Neural crest cell (in vitro differentiated cells): ENCODE measurements at regions not wholly inside any gene's neighbourhood (a gene's known extent, or its start where the extent isn't known, plus 50 kb on each side); places are given as distances from the start of the nearest gene placed in this dataset.

Source experiments
- DNase-seq: peaks from one replicate; pipeline ENCODE4 v3.0.0; 2021; ENCODE audit warnings: low read depth, mixed read lengths, low spot score
- H3K27ac Mint-ChIP-seq: one replicate; pipeline ENCODE4 v1.8.0; 2021; ENCODE audit warnings: mild to moderate bottlenecking, mixed read lengths; ENCODE audit not compliant: unreplicated experiment
- H3K27me3 Mint-ChIP-seq: 2 replicates; pipeline ENCODE4 v1.8.0; 2021; ENCODE audit warnings: low read depth, mild to moderate bottlenecking, mixed read lengths
- H3K36me3 Mint-ChIP-seq: 2 replicates; pipeline ENCODE4 v1.8.0; 2021; ENCODE audit warnings: low read depth, mild to moderate bottlenecking, mixed read lengths
- H3K4me1 Mint-ChIP-seq: 2 replicates; pipeline ENCODE4 v1.8.0; 2021; ENCODE audit warnings: mixed read lengths
- H3K4me3 Mint-ChIP-seq: one replicate; pipeline ENCODE4 v1.8.0; 2021; ENCODE audit warnings: mild to moderate bottlenecking, mixed read lengths
- H3K9me3 Mint-ChIP-seq: 2 replicates; pipeline ENCODE4 v1.8.0; 2021; ENCODE audit warnings: mixed read lengths
- TF ChIP-seq, protein P1 (sequence below): fragments of 200-600 bp; sonication (generic); conservative IDR thresholded peaks from 2 replicates; pipeline ENCODE4 v1.5.0; 2021; ENCODE audit warnings: antibody characterized with exemption, mild to moderate bottlenecking

DNA sequence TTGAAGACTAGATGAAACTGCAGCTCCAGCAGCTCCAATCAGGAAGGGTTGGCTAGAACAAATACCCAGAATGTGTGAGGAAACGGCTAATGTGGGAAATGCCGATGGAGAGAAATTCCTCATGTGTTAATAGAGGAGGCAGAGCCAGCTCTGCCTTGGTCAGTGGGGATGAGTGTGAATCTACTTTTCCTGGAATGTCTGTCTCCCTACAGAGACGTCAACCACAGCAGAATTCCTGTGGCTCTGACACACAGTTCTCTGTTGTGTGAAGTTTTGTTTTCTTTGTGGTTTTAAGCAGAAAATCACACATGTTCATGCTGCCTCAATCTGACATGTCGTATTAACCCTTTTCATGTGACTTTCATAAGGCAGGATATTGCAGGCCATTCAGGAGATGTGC, 476.6 kb upstream of the WWC1 start:
- Mint-ChIP-seq H3K4me3 (no peak overlapping the region), H3K36me3 (no peaks in the 10 kb centered on the region), H3K27ac (no peak overlapping the region), H3K9me3 (no peaks in the 10 kb centered on the region), H3K4me1 (peaks cover 15% of the 10 kb centered on the region), H3K27me3 (no peaks in the 10 kb centered on the region)
- DNase-seq: no peak
- TF ChIP-seq, protein P1, sequence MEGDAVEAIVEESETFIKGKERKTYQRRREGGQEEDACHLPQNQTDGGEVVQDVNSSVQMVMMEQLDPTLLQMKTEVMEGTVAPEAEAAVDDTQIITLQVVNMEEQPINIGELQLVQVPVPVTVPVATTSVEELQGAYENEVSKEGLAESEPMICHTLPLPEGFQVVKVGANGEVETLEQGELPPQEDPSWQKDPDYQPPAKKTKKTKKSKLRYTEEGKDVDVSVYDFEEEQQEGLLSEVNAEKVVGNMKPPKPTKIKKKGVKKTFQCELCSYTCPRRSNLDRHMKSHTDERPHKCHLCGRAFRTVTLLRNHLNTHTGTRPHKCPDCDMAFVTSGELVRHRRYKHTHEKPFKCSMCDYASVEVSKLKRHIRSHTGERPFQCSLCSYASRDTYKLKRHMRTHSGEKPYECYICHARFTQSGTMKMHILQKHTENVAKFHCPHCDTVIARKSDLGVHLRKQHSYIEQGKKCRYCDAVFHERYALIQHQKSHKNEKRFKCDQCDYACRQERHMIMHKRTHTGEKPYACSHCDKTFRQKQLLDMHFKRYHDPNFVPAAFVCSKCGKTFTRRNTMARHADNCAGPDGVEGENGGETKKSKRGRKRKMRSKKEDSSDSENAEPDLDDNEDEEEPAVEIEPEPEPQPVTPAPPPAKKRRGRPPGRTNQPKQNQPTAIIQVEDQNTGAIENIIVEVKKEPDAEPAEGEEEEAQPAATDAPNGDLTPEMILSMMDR: no peak

DNA sequence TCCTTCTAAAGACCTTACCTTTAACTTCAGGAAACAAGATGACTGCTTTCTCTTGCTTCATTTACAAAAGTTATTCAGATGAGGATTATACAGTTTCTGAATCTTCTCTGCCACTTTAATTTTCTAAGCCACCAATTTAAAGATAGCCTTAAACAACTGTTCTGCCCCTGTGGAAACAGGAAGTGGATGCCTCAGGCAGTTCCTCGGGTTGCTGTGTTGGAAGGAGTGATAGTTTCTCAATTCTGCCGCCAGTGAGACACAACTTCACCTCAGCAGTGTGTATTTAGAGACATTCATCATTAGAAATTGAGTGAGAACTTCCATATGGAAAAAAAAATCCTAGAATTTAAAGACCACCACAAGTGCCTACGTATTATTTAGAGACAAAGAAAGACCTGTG, 475.1 kb upstream of the WWC1 start:
- no peak for DNase-seq
- no peaks in the 10 kb centered on the region for H3K36me3 Mint-ChIP-seq
- H3K4me1 Mint-ChIP-seq: peaks cover 9% of the 10 kb centered on the region
- no peaks in the 10 kb centered on the region for H3K9me3 Mint-ChIP-seq
- H3K27me3 Mint-ChIP-seq: no peaks in the 10 kb centered on the region
- H3K27ac Mint-ChIP-seq: no peak overlapping the region
- no peak overlapping the region for H3K4me3 Mint-ChIP-seq
- TF ChIP-seq, protein P1: no peak

DNA sequence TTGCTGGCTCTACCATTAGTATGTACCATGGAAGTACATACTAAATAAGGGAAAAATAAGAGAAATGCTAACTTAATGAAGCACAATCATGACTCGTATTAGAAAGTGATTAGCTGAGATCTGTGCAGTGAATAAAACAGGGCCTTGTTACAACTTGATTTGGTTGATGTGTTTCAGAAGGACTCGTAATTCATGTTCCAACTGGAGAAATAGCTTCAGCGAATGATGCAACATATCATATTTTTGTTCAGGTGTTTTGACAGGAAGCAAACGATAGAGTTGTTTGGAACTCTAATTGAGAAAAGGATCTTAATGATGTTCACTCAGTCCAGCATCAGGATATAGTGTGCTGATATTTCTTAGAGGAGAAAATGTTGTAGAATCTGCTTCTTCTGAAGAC, 474.6 kb upstream of the WWC1 start:
- Mint-ChIP-seq H3K4me3 (no peak overlapping the region), H3K4me1 (peaks cover 10% of the 10 kb centered on the region), H3K27me3 (no peaks in the 10 kb centered on the region), H3K9me3 (no peaks in the 10 kb centered on the region), H3K27ac (no peak overlapping the region), H3K36me3 (no peaks in the 10 kb centered on the region)
- TF ChIP-seq, protein P1: no peak
- DNase-seq: no peak

DNA sequence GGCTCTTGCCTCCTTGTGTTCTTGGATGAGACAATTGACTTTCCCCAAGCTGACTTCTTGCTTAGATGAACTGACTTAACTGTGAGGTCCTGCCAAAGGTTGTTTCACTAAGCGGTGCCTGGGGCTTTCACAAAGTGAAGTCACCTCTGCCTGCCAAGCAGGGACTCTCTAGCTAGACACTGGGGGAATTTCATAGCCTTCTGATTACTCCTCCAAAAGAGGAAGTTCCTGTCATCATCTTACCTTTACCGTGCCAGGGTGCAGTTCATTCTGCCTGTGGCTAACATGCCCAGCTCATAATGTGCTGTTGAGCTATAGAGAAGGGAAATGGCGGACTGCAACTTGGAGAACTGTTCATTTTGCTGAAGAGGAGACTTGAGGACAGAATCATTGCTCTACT, 472.0 kb upstream of the WWC1 start:
- no peaks in the 10 kb centered on the region for H3K27me3 Mint-ChIP-seq
- no peaks in the 10 kb centered on the region for H3K9me3 Mint-ChIP-seq
- no peak overlapping the region for H3K27ac Mint-ChIP-seq
- no peak overlapping the region for H3K4me3 Mint-ChIP-seq
- TF ChIP-seq, protein P1: no peak
- no peaks in the 10 kb centered on the region for H3K36me3 Mint-ChIP-seq
- no peak for DNase-seq
- peaks cover 10% of the 10 kb centered on the region for H3K4me1 Mint-ChIP-seq

DNA sequence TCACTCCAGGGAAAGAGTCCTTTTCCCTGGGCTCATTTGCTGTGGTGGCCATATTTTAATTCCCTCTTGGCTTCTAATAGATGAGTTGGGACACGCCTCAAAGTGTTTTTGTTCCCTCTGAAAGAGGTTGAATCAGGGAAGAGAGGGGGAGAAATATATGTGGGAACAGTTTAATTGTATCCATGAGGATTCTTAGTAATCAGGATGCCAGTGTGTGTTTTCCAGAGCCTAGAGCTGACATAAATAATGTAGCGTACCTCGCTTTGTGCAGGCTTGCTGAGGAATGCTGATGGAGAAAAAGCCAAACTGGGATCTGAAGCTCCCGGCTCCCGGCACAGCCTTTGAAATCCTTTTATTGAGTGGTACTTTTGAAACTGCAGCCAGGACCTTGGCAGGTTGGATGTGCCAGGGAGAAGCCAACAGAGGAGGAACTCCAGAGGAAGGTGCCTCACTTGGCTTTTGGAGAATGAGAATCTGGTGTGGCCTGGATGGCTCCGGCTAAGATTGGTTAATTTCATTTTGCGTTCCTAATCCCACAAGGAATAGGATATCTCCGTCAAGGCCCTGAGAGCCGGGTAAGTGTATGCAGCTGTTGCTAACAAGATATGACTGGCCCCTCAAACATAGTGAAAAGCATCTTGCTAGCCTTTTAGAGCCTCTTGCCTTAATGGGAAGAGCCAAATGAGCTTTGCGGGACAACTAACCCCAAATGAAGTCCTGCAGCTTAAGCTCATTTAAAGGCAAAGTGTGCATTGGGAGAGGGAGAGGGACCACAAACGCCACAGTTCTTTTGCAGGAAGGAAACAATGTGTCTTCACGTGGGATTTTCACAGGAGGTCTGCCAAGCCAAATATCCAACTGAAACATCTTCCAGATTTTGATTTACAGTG, 471.1 kb upstream of the WWC1 start:
- DNase-seq: no peak
- Mint-ChIP-seq H3K27ac (no peak overlapping the region), H3K27me3 (no peaks in the 10 kb centered on the region), H3K9me3 (no peaks in the 10 kb centered on the region), H3K36me3 (no peaks in the 10 kb centered on the region), H3K4me3 (no peak overlapping the region), H3K4me1 (peaks cover 10% of the 10 kb centered on the region)
- TF ChIP-seq, protein P1: no peak
